Hypothalamus (tissue), 51 donors: ENCODE measurements at regions not wholly inside any gene's neighbourhood (a gene's known extent, or its start where the extent isn't known, plus 50 kb on each side); places are given as distances from the start of the nearest gene placed in this dataset.

Experiments used
- DNase-seq, 51 donors: peaks; one replicate each; lab custom pipeline; 2025; lab: John Stamatoyannopoulos, UW

- no peak for DNase-seq
Observed at GRCh38 chr9:20014168-20014567, 225.3 kb upstream of the SLC24A2 start.

- no peak for DNase-seq
Observed at GRCh38 chr9:20012232-20012631, 223.4 kb upstream of the SLC24A2 start.

GRCh38 chr9:20009606-20010005, 220.8 kb upstream of the SLC24A2 start:
- no peak for DNase-seq

GRCh38 chr9:20002011-20002410, 213.2 kb upstream of the SLC24A2 start:
- no peak for DNase-seq

GRCh38 chr9:20001058-20001457, 212.2 kb upstream of the SLC24A2 start:
- DNase-seq: no peak

GRCh38 chr9:19999491-20000057, 210.7 kb upstream of the SLC24A2 start:
- no peak for DNase-seq

- no peak for DNase-seq
Observed at GRCh38 chr9:19998823-19999455, 210.1 kb upstream of the SLC24A2 start.

GRCh38 chr9:19998153-19998552, 209.3 kb upstream of the SLC24A2 start:
- no peak for DNase-seq

- DNase-seq: no peak
Observed at GRCh38 chr9:19995619-19996018, 206.8 kb upstream of the SLC24A2 start.

GRCh38 chr9:19994296-19994695, 205.5 kb upstream of the SLC24A2 start:
- DNase-seq: no peak

- DNase-seq: no peak
Observed at GRCh38 chr9:19992556-19992955, 203.7 kb upstream of the SLC24A2 start.

- no peak for DNase-seq
Observed at GRCh38 chr9:19989213-19989612, 200.4 kb upstream of the SLC24A2 start.

GRCh38 chr9:19988281-19988680, 199.4 kb upstream of the SLC24A2 start:
- DNase-seq: peak in 8 of 51 donors; percentile 1 to 49 (median 8)

GRCh38 chr9:19985081-19985480, 196.2 kb upstream of the SLC24A2 start:
- no peak for DNase-seq

GRCh38 chr9:19976226-19976625, 187.4 kb upstream of the SLC24A2 start:
- no peak for DNase-seq

GRCh38 chr9:19975499-19975898, 186.7 kb upstream of the SLC24A2 start:
- DNase-seq: no peak

GRCh38 chr9:19969721-19970120, 180.9 kb upstream of the SLC24A2 start:
- DNase-seq: no peak

- no peak for DNase-seq
Observed at GRCh38 chr9:19967888-19968459, 179.1 kb upstream of the SLC24A2 start.

GRCh38 chr9:19967216-19967887, 178.5 kb upstream of the SLC24A2 start:
- DNase-seq: no peak

GRCh38 chr9:19965336-19965735, 176.5 kb upstream of the SLC24A2 start:
- no peak for DNase-seq

GRCh38 chr9:19947996-19948395, 159.2 kb upstream of the SLC24A2 start:
- DNase-seq: no peak
